HEK293T (cell line): ENCODE measurements at regions not wholly inside any gene's neighbourhood (a gene's known extent, or its start where the extent isn't known, plus 50 kb on each side); places are given as distances from the start of the nearest gene placed in this dataset.

Experiments
- ARNT ChIP-seq: fragments of 450-650 bp; IDR thresholded peaks from 2 replicates; pipeline ENCODE4 v1.6.1; 2017; ENCODE audit warnings: mild to moderate bottlenecking
- BHLHE40 ChIP-seq: fragments of 450-650 bp; IDR thresholded peaks from 2 replicates; pipeline ENCODE4 v1.6.1; 2016; ENCODE audit warnings: mild to moderate bottlenecking, moderate library complexity, borderline replicate concordance
- FOXA1 ChIP-seq: fragments of 450-650 bp; IDR thresholded peaks from 2 replicates; pipeline ENCODE4 v1.6.1; 2016; ENCODE audit warnings: mild to moderate bottlenecking
- FOXK2 ChIP-seq: fragments of 450-650 bp; IDR thresholded peaks from 2 replicates; pipeline ENCODE4 v1.6.1; 2016; ENCODE audit warnings: mild to moderate bottlenecking
- L3MBTL2 ChIP-seq: fragments of 450-650 bp; conservative IDR thresholded peaks from 2 replicates; pipeline ENCODE4 v1.6.1; 2016; ENCODE audit warnings: mild to moderate bottlenecking
- SP1 ChIP-seq: fragments of 450-650 bp; IDR thresholded peaks from 2 replicates; pipeline ENCODE4 v1.6.1; 2017
- SUZ12 ChIP-seq: fragments of 450-650 bp; IDR thresholded peaks from 2 replicates; pipeline ENCODE4 v1.6.1; 2016; ENCODE audit warnings: mild to moderate bottlenecking
- ZNF384 ChIP-seq: fragments of 450-650 bp; IDR thresholded peaks from 2 replicates; pipeline ENCODE4 v1.6.1; 2016

DNA sequence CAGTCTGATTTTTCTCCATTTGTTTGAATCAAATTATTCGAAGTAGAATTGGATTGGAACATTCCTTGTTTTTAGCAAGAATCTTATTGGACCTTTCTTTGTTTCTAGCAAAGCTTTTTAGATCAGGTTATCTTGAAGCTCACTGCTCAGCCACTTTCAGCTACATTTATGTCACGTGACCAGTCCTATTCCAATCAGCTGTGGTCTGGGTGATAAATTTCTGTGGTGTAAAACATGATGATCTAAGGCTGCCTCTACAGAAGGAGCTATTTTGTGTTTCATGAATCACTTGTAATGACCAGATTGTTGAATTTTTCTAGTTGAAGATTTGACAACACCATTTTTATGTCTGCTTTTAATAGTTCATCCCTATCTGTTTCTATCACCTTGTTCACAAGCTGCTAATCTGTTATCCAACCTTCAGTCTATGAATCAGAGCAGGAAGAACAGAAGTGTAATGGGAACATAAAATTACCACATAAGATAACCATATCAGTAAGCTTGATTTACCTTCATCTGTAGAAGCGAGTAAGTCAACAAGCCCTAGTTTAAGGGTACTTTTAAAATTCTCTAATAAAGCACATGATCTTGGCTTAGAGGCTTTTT, 101.0 kb upstream of the MAP3K7 start:
- TF ChIP-seq FOXK2 (no peak), ARNT (no peak), ZNF384 (no peak), FOXA1 (no peak), SUZ12 (no peak), BHLHE40 (no peak), SP1 (no peak), L3MBTL2 (no peak)
